ENCODE measurements at regions not wholly inside any gene's neighbourhood (a gene's known extent, or its start where the extent isn't known, plus 50 kb on each side); places are given as distances from the start of the nearest gene placed in this dataset.
"Not testable (repeated sequence)": the region's sequence is repeated elsewhere in the genome, so short reads cannot be mapped to it uniquely, and the experiment has no call there.

- Mint-ChIP-seq H3K36me3 (ENCODE audit: low read depth) (peaks cover 2% of the 10 kb centered on the region), H3K4me1 (peaks cover 6% of the 10 kb centered on the region), H3K9me3 (no peaks in the 10 kb centered on the region), H3K27ac (ENCODE audit: unreplicated experiment) (no peak overlapping the region), H3K4me3 (no peak overlapping the region), H3K27me3 (ENCODE audit: low read depth) (no peaks in the 10 kb centered on the region)
- DNase-seq (ENCODE audit: low read depth, low spot score) = no peak
- no peak for TF ChIP-seq CTCF (conservative IDR thresholded peaks at IDR 0.05)
Observed at GRCh38 chr16:72464597-72465368, 292.8 kb upstream of the PMFBP1 start.

GRCh38 chr16:72464052-72464451 lies 292.1 kb upstream of the PMFBP1 start:
- H3K27me3 Mint-ChIP-seq (ENCODE audit: low read depth) = no peaks in the 10 kb centered on the region
- no peak overlapping the region for H3K27ac Mint-ChIP-seq (ENCODE audit: unreplicated experiment)
- TF ChIP-seq CTCF (conservative IDR thresholded peaks at IDR 0.05) = no peak
- no peak overlapping the region for H3K4me3 Mint-ChIP-seq
- DNase-seq (ENCODE audit: low read depth, low spot score) = no peak
- peaks cover 4% of the 10 kb centered on the region for H3K4me1 Mint-ChIP-seq
- H3K9me3 Mint-ChIP-seq = no peaks in the 10 kb centered on the region
- H3K36me3 Mint-ChIP-seq (ENCODE audit: low read depth) = peaks cover 2% of the 10 kb centered on the region

GRCh38 chr16:72458035-72458434 lies 286.1 kb upstream of the PMFBP1 start:
- TF ChIP-seq CTCF (conservative IDR thresholded peaks at IDR 0.05) = no peak
- no peaks in the 10 kb centered on the region for H3K4me1 Mint-ChIP-seq
- H3K4me3 Mint-ChIP-seq = no peak overlapping the region
- DNase-seq (ENCODE audit: low read depth, low spot score) = no peak
- H3K9me3 Mint-ChIP-seq = peaks cover 19% of the 10 kb centered on the region
- H3K27ac Mint-ChIP-seq (ENCODE audit: unreplicated experiment) = no peak overlapping the region
- H3K27me3 Mint-ChIP-seq (ENCODE audit: low read depth) = no peaks in the 10 kb centered on the region
- peaks cover 35% of the 10 kb centered on the region for H3K36me3 Mint-ChIP-seq (ENCODE audit: low read depth)

DNA sequence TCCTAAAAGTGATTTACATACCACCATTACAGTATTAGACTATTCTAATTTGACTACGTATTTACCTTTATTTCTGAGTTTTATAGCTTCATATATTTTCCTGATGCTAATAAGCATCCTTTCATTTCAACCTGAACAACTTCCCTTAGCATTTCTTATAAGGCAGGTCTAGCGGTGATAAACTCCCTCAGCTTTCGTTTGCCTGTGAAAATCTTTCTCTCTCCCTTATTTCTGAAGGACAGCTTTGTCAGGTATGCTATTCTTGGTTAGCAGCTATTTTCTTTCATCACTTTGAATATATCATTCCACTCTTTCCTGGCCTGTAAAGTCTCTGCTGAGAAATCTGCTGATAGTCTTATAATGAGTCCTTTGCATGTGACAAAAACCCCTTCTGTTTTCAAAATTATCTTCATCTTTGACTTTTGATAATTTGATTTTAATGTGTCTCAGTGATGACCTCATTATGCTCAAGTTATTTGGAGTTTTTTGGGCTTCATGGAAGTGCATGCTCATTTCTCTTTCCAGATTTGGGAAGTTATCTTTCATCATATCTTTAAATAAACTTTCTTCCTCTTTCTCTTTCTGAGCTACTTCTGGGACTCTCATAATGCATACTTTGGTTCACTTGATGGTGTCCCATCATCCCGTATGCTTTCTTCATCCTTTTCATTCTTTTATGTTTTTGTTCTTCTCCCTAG lies 285.4 kb upstream of the PMFBP1 start:
- Mint-ChIP-seq H3K27me3 (ENCODE audit: low read depth) (no peaks in the 10 kb centered on the region), H3K36me3 (ENCODE audit: low read depth) (peaks cover 38% of the 10 kb centered on the region), H3K4me3 (no peak overlapping the region), H3K27ac (ENCODE audit: unreplicated experiment) (no peak overlapping the region), H3K9me3 (peaks cover 19% of the 10 kb centered on the region), H3K4me1 (no peaks in the 10 kb centered on the region)
- no peak for TF ChIP-seq CTCF (conservative IDR thresholded peaks at IDR 0.05)
- no peak for DNase-seq (ENCODE audit: low read depth, low spot score)

DNA sequence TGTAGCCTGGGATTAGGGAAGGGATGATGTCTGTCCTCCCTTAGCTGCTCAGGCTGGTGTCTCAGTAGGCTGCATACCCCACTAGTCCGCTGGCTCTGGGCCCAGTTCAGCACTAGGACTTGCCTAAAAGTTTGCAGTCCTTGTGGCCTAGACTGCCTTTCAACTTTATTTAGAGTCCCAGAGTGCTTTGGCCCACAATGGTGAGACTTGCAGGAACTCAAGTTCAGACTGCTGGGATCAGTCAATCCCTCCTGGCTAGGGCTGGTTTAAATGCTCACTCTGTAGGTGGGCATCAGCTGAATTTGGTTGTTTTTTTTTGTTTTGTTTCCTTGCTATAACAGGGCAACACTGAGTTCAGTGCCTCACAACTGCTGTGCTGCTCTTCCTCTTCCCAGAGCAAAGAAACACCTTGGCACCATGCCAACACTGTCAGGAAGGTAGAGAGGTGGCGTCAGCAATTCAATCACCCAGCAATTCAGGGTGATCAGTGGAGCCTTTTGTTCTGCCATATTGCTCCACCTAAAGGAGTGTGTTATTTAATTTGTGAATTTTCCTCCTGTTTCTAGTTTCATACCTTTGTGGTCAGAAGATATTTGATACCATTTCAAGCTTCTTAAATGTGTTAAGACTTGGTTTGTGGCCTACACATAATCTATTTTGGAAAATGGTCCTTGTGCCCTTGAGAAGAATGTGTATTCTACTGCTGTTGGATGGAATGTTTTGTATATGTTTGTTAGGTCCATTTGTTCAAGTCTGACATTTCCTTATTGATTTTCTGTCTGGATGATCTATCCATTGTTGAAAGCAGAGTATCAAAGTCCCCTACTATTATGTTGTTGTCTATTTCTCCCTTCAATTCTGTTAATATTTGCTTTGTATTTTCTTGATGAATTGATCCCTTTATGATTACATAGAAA lies 284.0 kb upstream of the PMFBP1 start:
- no peaks in the 10 kb centered on the region for H3K4me1 Mint-ChIP-seq
- peaks cover 28% of the 10 kb centered on the region for H3K9me3 Mint-ChIP-seq
- peaks cover 48% of the 10 kb centered on the region for H3K36me3 Mint-ChIP-seq (ENCODE audit: low read depth)
- no peak for TF ChIP-seq CTCF (conservative IDR thresholded peaks at IDR 0.05)
- H3K4me3 Mint-ChIP-seq = no peak overlapping the region
- no peaks in the 10 kb centered on the region for H3K27me3 Mint-ChIP-seq (ENCODE audit: low read depth)
- peak overlapping the region; percentile 43 for H3K27ac Mint-ChIP-seq (ENCODE audit: unreplicated experiment)
- no peak for DNase-seq (ENCODE audit: low read depth, low spot score)

DNA sequence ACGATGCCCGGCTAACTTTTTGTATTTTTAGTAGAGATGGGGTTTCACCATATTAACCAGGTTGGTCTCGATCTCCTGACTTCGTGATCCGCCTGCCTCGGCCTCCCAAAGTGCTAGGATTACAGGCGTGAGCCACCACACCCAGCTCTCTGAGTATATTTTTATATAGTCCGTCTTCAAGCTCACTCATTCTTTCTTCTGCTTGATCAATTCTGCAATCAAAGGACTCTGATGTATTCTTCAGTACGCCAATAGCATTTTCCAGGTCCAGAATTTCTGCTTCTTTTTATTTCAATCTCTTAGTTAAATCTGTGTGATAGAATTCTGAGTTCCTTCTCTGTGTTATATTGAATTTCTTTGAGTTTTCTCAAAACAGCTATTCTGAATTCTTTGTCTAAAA lies 281.9 kb upstream of the PMFBP1 start:
- not testable (repeated sequence) for H3K27ac Mint-ChIP-seq (ENCODE audit: unreplicated experiment)

More for the DNA sequence above, 281.9 kb upstream of the PMFBP1 start:
- Mint-ChIP-seq H3K9me3 (peaks cover 42% of the 10 kb centered on the region), H3K36me3 (ENCODE audit: low read depth) (peaks cover 52% of the 10 kb centered on the region)
- DNase-seq (ENCODE audit: low read depth, low spot score); H3K27me3 Mint-ChIP-seq (ENCODE audit: low read depth); H3K4me1 Mint-ChIP-seq; H3K4me3 Mint-ChIP-seq: not testable (repeated sequence)

Data from neural crest cell (in vitro differentiated cells).